CD14-positive monocyte (primary cell): ENCODE measurements at regions not wholly inside any gene's neighbourhood (a gene's known extent, or its start where the extent isn't known, plus 50 kb on each side); places are given as distances from the start of the nearest gene placed in this dataset.

ENCODE experiments used
- DNase-seq, 3 donors: peaks; one replicate each; pipeline ENCODE4 v3.0.0-alpha.2; 2011 to 2022
- H2AFZ ChIP-seq: 2 replicates; pipeline ENCODE4 v1.6.0; 2012; ENCODE audit warnings: mild to moderate bottlenecking, low read depth, low read length, inconsistent platforms; ENCODE audit not compliant: insufficient read depth, poor library complexity, severe bottlenecking
- H3K27ac ChIP-seq, 2 donors: 1 replicate in 1 of 2; 2 replicates in 1 of 2; pipeline ENCODE4 v1.5.1; 2012 to 2013; ENCODE audit warnings: low read length in 2 of 2, control low read depth in 1 of 2, inconsistent platforms in 1 of 2, low read depth in 1 of 2, mild to moderate bottlenecking in 1 of 2
- H3K27me3 ChIP-seq, 2 donors: one replicate each; pipeline versions ENCODE4 v1.6.0 to v1.6.1; 2011 to 2013; ENCODE audit warnings: low read length in 2 of 2; ENCODE audit not compliant: control insufficient read depth in 2 of 2, insufficient read depth in 2 of 2
- H3K36me3 ChIP-seq, 2 donors: replicated peaks in 1 of 2; 1 replicate in 1 of 2; 2 replicates in 1 of 2; pipeline versions ENCODE4 v1.5.1 to v1.6.1; 2012 to 2013; ENCODE audit warnings: low read length in 2 of 2, control low read depth in 1 of 2, inconsistent platforms in 1 of 2, mild to moderate bottlenecking in 1 of 2; ENCODE audit not compliant: insufficient read depth in 2 of 2, control insufficient read depth in 1 of 2
- H3K4me1 ChIP-seq, 2 donors: 1 replicate in 1 of 2; 2 replicates in 1 of 2; pipeline versions ENCODE4 v1.5.1 to v1.6.1; 2012 to 2013; ENCODE audit warnings: low read length in 2 of 2, control low read depth in 1 of 2, inconsistent platforms in 1 of 2, mild to moderate bottlenecking in 1 of 2, moderate library complexity in 1 of 2; ENCODE audit not compliant: insufficient read depth in 2 of 2, control insufficient read depth in 1 of 2
- H3K4me2 ChIP-seq: replicated peaks from 2 replicates; pipeline ENCODE3; 2012; ENCODE audit warnings: low read length, moderate library complexity, mild to moderate bottlenecking; ENCODE audit not compliant: poor library complexity, severe bottlenecking; ENCODE audit errors: extremely low read depth
- H3K4me3 ChIP-seq, 3 experiments: fragments of 200-600 bp in 1 of 3; sonication (generic) in 1 of 3; replicated peaks in 1 of 3; 1 replicate in 2 of 3; 2 replicates in 1 of 3; pipeline ENCODE4 v1.5.1; 2011 to 2013; ENCODE audit warnings: low read length in 3 of 3, mild to moderate bottlenecking in 3 of 3, control low read depth in 2 of 3, low read depth in 2 of 3, inconsistent platforms in 1 of 3, moderate library complexity in 1 of 3
- H3K79me2 ChIP-seq: 2 replicates; pipeline ENCODE4 v1.6.0; 2012; ENCODE audit warnings: mild to moderate bottlenecking, control low read depth, inconsistent platforms, low read length, moderate library complexity; ENCODE audit not compliant: insufficient read depth
- H3K9ac ChIP-seq: 2 replicates; pipeline ENCODE4 v1.6.0; 2017; ENCODE audit warnings: low read length, mild to moderate bottlenecking; ENCODE audit not compliant: insufficient read depth, poor library complexity, severe bottlenecking
- H3K9me3 ChIP-seq, 2 donors: replicated peaks in 1 of 2; 1 replicate in 1 of 2; 2 replicates in 1 of 2; pipeline versions ENCODE4 v1.5.1 to v1.6.1; 2012 to 2013; ENCODE audit warnings: low read length in 2 of 2, control low read depth in 1 of 2; ENCODE audit not compliant: control insufficient read depth in 1 of 2, insufficient read depth in 1 of 2
- H4K20me1 ChIP-seq: 2 replicates; pipeline ENCODE4 v1.6.0; 2012; ENCODE audit warnings: mild to moderate bottlenecking, low read length, control low read depth, moderate library complexity; ENCODE audit not compliant: insufficient read depth
- H3K27ac Mint-ChIP-seq, 7 donors: one replicate each; pipeline ENCODE4 v1.8.0; 2020; ENCODE audit warnings: mild to moderate bottlenecking in 7 of 7, mixed read lengths in 7 of 7, moderate library complexity in 6 of 7, inconsistent platforms in 2 of 7
- H3K27me3 Mint-ChIP-seq, 3 donors: one replicate each; pipeline ENCODE4 v1.8.0; 2021 to 2022; ENCODE audit warnings: low read depth in 3 of 3, mild to moderate bottlenecking in 3 of 3, mixed read lengths in 3 of 3, moderate library complexity in 3 of 3, inconsistent platforms in 1 of 3
- H3K36me3 Mint-ChIP-seq, 2 donors: one replicate each; pipeline ENCODE4 v1.8.0; 2020; ENCODE audit warnings: mixed read lengths in 2 of 2, inconsistent platforms in 1 of 2, mild to moderate bottlenecking in 1 of 2
- H3K4me1 Mint-ChIP-seq: one replicate; pipeline ENCODE4 v1.8.0; 2020; ENCODE audit warnings: mild to moderate bottlenecking, mixed read lengths
- H3K4me3 Mint-ChIP-seq, 2 donors: one replicate each; pipeline ENCODE4 v1.8.0; 2020; ENCODE audit warnings: mild to moderate bottlenecking in 2 of 2, mixed read lengths in 2 of 2, moderate library complexity in 1 of 2
- H3K9me3 Mint-ChIP-seq, 7 donors: one replicate each; pipeline ENCODE4 v1.8.0; 2020 to 2022; ENCODE audit warnings: mixed read lengths in 7 of 7, mild to moderate bottlenecking in 6 of 7, moderate library complexity in 6 of 7, inconsistent platforms in 2 of 7
- CTCF ChIP-seq: fragments of 200-600 bp; IDR thresholded peaks from one replicate; pipeline ENCODE4 v1.8.0; 2022; ENCODE audit warnings: antibody characterized with exemption, mild to moderate bottlenecking
- WGBS: methylation state at CpG from one replicate; pipeline ENCODE4 v1.1.5; 2013; ENCODE audit warnings: missing lambda C conversion rate; ENCODE audit not compliant: insufficient coverage; 5-methylcytosine and 5-hydroxymethylcytosine counted together
- intact Hi-C, 2 donors: fragments of 100-400 bp; cut with micrococcal nuclease; formaldehyde crosslinking; loops; one replicate each; pipeline versions ENCODE4 v1.15.0 to v1.15.1; 2023

GRCh38 chr21:16004523-16004922 lies 274.7 kb downstream of the USP25 start:
- intact Hi-C loops = no loop called here
- no peaks in the 10 kb centered on the region for H4K20me1 ChIP-seq
- no peak overlapping the region for H3K4me2 ChIP-seq
- no peak overlapping the region for H3K4me3 ChIP-seq
- no peaks in the 10 kb centered on the region for H3K4me1 Mint-ChIP-seq
- no peak overlapping the region for H3K4me3 Mint-ChIP-seq
- TF ChIP-seq CTCF = no peak
- no peak overlapping the region for H3K27ac ChIP-seq
- WGBS = 81% methylated on average over 5 of the region's 7 CpGs
- H3K9me3 Mint-ChIP-seq = no peaks in the 10 kb centered on the region
- H3K36me3 ChIP-seq = no peaks in the 10 kb centered on the region
- no peak overlapping the region for H2AFZ ChIP-seq
- H3K4me1 ChIP-seq = no peaks in the 10 kb centered on the region
- DNase-seq = no peak
- no peaks in the 10 kb centered on the region for H3K9me3 ChIP-seq
- no peaks in the 10 kb centered on the region for H3K79me2 ChIP-seq
- H3K36me3 Mint-ChIP-seq = no peaks in the 10 kb centered on the region
- no peaks in the 10 kb centered on the region for H3K27me3 ChIP-seq
- H3K27ac Mint-ChIP-seq = no peak overlapping the region
- H3K9ac ChIP-seq = no peak overlapping the region
- H3K27me3 Mint-ChIP-seq = no peaks in the 10 kb centered on the region

- intact Hi-C loops = no loop called here
- Mint-ChIP-seq H3K27ac (no peak overlapping the region), H3K4me1 (no peaks in the 10 kb centered on the region), H3K27me3 (no peaks in the 10 kb centered on the region), H3K4me3 (no peak overlapping the region), H3K9me3 (no peaks in the 10 kb centered on the region), H3K36me3 (no peaks in the 10 kb centered on the region)
- no peak for DNase-seq
- Histone ChIP-seq H3K4me3 (no peak overlapping the region), H2AFZ (no peak overlapping the region), H3K27ac (no peak overlapping the region), H3K4me1 (no peaks in the 10 kb centered on the region), H3K36me3 (no peaks in the 10 kb centered on the region), H4K20me1 (no peaks in the 10 kb centered on the region), H3K79me2 (no peaks in the 10 kb centered on the region), H3K27me3 (no peaks in the 10 kb centered on the region), H3K4me2 (no peak overlapping the region), H3K9ac (no peak overlapping the region), H3K9me3 (no peaks in the 10 kb centered on the region)
- WGBS = no CpG with 5 or more reads among the region's 1 CpG
- no peak for TF ChIP-seq CTCF
Observed at GRCh38 chr21:16005996-16006395, 276.2 kb downstream of the USP25 start.
